Panc1 (cell line): ENCODE measurements at regions not wholly inside any gene's neighbourhood (a gene's known extent, or its start where the extent isn't known, plus 50 kb on each side); places are given as distances from the start of the nearest gene placed in this dataset.

Source experiments
- CTCF ChIP-seq: fragments of 450-650 bp; IDR thresholded peaks from 2 replicates; pipeline ENCODE4 v1.5.1; 2017; ENCODE audit warnings: mild to moderate bottlenecking
- POLR2AphosphoS5 ChIP-seq: IDR thresholded peaks from 2 replicates; pipeline ENCODE4 v1.6.1; 2012; ENCODE audit warnings: mild to moderate bottlenecking, low read depth, low read length, moderate library complexity
- TF ChIP-seq, protein P1 (sequence below), 2 experiments: IDR thresholded peaks; 2 replicates each; pipeline ENCODE4 v1.6.1; 2011 to 2012; ENCODE audit warnings: low read depth in 2 of 2, control low read depth in 1 of 2, low read length in 1 of 2, mild to moderate bottlenecking in 1 of 2, moderate library complexity in 1 of 2; ENCODE audit not compliant: insufficient read depth in 1 of 2

DNA sequence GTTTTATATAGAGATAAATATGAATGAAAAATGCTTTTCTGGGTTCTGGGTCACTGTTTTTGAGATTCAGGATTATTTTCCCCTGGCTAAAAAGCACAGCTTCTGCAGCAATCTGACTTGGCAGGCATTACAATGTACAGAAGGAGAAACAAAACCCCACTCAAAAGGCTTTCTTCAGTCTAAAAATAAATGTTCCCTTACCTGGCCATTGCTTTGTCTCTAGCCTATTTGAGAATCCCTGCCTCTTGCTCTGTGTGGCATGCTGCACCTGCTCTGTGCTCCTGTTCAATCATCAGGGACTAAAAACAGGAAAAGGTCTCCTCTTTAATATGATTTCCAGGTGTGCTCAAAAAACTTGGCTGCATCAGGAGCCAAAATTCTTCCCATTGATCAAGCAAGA, 187.4 kb upstream of the STAC start:
- TF ChIP-seq CTCF (no peak), POLR2AphosphoS5 (no peak)
- TF ChIP-seq, protein P1, sequence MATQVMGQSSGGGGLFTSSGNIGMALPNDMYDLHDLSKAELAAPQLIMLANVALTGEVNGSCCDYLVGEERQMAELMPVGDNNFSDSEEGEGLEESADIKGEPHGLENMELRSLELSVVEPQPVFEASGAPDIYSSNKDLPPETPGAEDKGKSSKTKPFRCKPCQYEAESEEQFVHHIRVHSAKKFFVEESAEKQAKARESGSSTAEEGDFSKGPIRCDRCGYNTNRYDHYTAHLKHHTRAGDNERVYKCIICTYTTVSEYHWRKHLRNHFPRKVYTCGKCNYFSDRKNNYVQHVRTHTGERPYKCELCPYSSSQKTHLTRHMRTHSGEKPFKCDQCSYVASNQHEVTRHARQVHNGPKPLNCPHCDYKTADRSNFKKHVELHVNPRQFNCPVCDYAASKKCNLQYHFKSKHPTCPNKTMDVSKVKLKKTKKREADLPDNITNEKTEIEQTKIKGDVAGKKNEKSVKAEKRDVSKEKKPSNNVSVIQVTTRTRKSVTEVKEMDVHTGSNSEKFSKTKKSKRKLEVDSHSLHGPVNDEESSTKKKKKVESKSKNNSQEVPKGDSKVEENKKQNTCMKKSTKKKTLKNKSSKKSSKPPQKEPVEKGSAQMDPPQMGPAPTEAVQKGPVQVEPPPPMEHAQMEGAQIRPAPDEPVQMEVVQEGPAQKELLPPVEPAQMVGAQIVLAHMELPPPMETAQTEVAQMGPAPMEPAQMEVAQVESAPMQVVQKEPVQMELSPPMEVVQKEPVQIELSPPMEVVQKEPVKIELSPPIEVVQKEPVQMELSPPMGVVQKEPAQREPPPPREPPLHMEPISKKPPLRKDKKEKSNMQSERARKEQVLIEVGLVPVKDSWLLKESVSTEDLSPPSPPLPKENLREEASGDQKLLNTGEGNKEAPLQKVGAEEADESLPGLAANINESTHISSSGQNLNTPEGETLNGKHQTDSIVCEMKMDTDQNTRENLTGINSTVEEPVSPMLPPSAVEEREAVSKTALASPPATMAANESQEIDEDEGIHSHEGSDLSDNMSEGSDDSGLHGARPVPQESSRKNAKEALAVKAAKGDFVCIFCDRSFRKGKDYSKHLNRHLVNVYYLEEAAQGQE (IDR thresholded peaks at IDR 0.05; ENCODE audit: insufficient read depth in 1 of 2, low read depth in 2 of 2, low read length in 1 of 2): no peak
